Heart left ventricle (tissue), 16 donors: ENCODE measurements at regions not wholly inside any gene's neighbourhood (a gene's known extent, or its start where the extent isn't known, plus 50 kb on each side); places are given as distances from the start of the nearest gene placed in this dataset.

Source experiments
- ATAC-seq, 4 donors: fragments of 200-7000 bp; cut with Tn5 transposase; one replicate each; pipeline ENCODE4 v1.9.1; 2020 to 2022; ENCODE audit warnings: moderate library complexity in 4 of 4, mild to moderate bottlenecking in 3 of 4, moderate number of reproducible peaks in 1 of 4
- DNase-seq, 5 donors: peaks; one replicate each; pipeline ENCODE4 v3.0.0-alpha.2; 2020
- H3K27ac ChIP-seq, 12 donors: fragments of 200-600 bp; sonication (generic) in 4 of 12; one replicate each; pipeline versions ENCODE4 v1.5.0 to v1.8.0; 2016 to 2022; ENCODE audit warnings: mild to moderate bottlenecking in 2 of 12
- H3K27me3 ChIP-seq, 9 donors: fragments of 200-600 bp; sonication (generic) in 2 of 9; one replicate each; pipeline versions ENCODE4 v1.5.1 to v1.8.0; 2016 to 2022; ENCODE audit warnings: mild to moderate bottlenecking in 3 of 9
- H3K36me3 ChIP-seq, 9 donors: fragments of 200-600 bp; sonication (generic) in 2 of 9; one replicate each; pipeline versions ENCODE4 v1.5.0 to v1.8.0; 2018 to 2022; ENCODE audit warnings: mild to moderate bottlenecking in 2 of 9
- H3K4me1 ChIP-seq, 12 donors: fragments of 200-600 bp; sonication (generic) in 4 of 12; one replicate each; pipeline versions ENCODE4 v1.5.0 to v1.8.0; 2016 to 2022; ENCODE audit warnings: mild to moderate bottlenecking in 3 of 12
- H3K4me3 ChIP-seq, 12 donors: fragments of 200-600 bp; sonication (generic) in 4 of 12; one replicate each; pipeline versions ENCODE4 v1.5.0 to v1.8.0; 2017 to 2022; ENCODE audit warnings: mild to moderate bottlenecking in 9 of 12, moderate library complexity in 4 of 12
- H3K9me3 ChIP-seq, 12 donors: fragments of 200-600 bp; sonication (generic) in 4 of 12; one replicate each; pipeline versions ENCODE4 v1.5.0 to v1.8.0; 2016 to 2022; ENCODE audit warnings: mild to moderate bottlenecking in 1 of 12
- POLR2A ChIP-seq, 2 donors: fragments of 450-650 bp; IDR thresholded peaks; one replicate each; pipeline ENCODE4 v1.6.1; 2017; ENCODE audit warnings: antibody characterized with exemption in 2 of 2, mild to moderate bottlenecking in 2 of 2, moderate library complexity in 2 of 2
- WGBS, 4 donors: extraction: QIAGEN DNeasy Blood & Tissue Kit in 2 of 4; methylation state at CpG; one replicate each; pipeline versions ENCODE4 v1.1.5 to v1.1.7; 2013 to 2018; 5-methylcytosine and 5-hydroxymethylcytosine counted together
- intact Hi-C, 10 donors: fragments of 100-400 bp; cut with DNase I; formaldehyde crosslinking; loops; one replicate each; pipeline versions ENCODE4 v1.11.1 to v1.14.2; 2022
- TF ChIP-seq, protein P1 (sequence below), 12 donors: fragments of 200-600 bp; sonication (generic) in 4 of 12; IDR thresholded peaks; one replicate each; pipeline versions ENCODE4 v1.5.0 to v1.8.0; 2018 to 2022; ENCODE audit warnings: antibody characterized with exemption in 12 of 12, mild to moderate bottlenecking in 5 of 12
- donor health status: ischemic (EF 13 %, LVEDD 7.1; RV severe dilation, severe dysfunction).
- donor health status: healthy with polysubstance abuse.
- donor health status: DM: no; HTN: yes; CAD: no.
- donor health status: DM: no; HTN: no; CAD: no.
- donor health status: ischemic (EF 25% LVEDD 6.9; RV normal size, moderate dysfunction).
- donor health status: ischemic (EF 25% LVEDD 5.7; RV mildly dilated, moderate dysfunction).
- donor health status: healthy.
- donor health status: DM: yes; HTN: yes; CAD: no.
- donor health status: ischemic (EF 35%, LVEDD 5.7; RV mildly dilated, moderate dysfunction).
- donor health status: nonischemic (EF 11% LVEDD 7.7; RV severe dilation, severe dysfunction).
- donor health status: DM: yes; HTN: yes; CAD: no.
- donor health status: PGD.
- donor health status: ischemic (EF 29% LVEDD 5.4; RV normal size, mild dysfunction).
- donor health status: nonischemic (EF 23%, LVEDD 6.1; RV moderate dilation, normal function).

GRCh38 chr1:222329493-222330045 is 218.3 kb downstream of the HHIPL2 start:
- H3K9me3 ChIP-seq, result peaks cover 0 to 2% (median 0%) of the 10 kb centered on the region in 12 donors
- H3K4me1 ChIP-seq, result no peaks in the 10 kb centered on the region
- no peak for ATAC-seq
- DNase-seq, result no peak
- intact Hi-C loops, result no loop called here
- 53 to 69% (median 57%) methylated on average over 3 of the region's 3 CpGs for WGBS, 4 donors
- TF ChIP-seq POLR2A (IDR thresholded peaks at IDR 0.05), result no peak
- TF ChIP-seq, protein P1, sequence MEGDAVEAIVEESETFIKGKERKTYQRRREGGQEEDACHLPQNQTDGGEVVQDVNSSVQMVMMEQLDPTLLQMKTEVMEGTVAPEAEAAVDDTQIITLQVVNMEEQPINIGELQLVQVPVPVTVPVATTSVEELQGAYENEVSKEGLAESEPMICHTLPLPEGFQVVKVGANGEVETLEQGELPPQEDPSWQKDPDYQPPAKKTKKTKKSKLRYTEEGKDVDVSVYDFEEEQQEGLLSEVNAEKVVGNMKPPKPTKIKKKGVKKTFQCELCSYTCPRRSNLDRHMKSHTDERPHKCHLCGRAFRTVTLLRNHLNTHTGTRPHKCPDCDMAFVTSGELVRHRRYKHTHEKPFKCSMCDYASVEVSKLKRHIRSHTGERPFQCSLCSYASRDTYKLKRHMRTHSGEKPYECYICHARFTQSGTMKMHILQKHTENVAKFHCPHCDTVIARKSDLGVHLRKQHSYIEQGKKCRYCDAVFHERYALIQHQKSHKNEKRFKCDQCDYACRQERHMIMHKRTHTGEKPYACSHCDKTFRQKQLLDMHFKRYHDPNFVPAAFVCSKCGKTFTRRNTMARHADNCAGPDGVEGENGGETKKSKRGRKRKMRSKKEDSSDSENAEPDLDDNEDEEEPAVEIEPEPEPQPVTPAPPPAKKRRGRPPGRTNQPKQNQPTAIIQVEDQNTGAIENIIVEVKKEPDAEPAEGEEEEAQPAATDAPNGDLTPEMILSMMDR (IDR thresholded peaks at IDR 0.05), result no peak
- no peaks in the 10 kb centered on the region for H3K36me3 ChIP-seq
- no peaks in the 10 kb centered on the region for H3K27me3 ChIP-seq
- H3K27ac ChIP-seq, result no peak overlapping the region
- H3K4me3 ChIP-seq, result no peak overlapping the region

DNA sequence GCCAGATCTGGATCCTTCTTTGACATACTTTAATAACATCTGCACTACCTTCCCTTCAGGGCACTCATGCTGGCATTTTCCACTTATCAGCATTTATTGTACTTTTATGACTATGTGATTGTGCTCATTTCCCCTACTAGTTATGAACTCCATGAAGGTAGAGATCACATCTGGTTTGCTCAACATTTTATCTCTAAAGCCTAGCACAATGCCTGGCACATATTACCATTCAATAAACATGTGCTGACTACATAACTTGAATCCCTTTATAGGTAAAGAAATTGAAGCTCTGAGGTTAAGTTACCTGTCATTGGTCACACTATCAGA is 221.2 kb downstream of the HHIPL2 start:
- H3K27me3 ChIP-seq, result no peaks in the 10 kb centered on the region
- intact Hi-C loops, result no loop called here

GRCh38 chr1:222326006-222326709 is 221.7 kb downstream of the HHIPL2 start:
- Histone ChIP-seq H3K9me3 (no peaks in the 10 kb centered on the region), H3K36me3 (no peaks in the 10 kb centered on the region), H3K4me1 (no peaks in the 10 kb centered on the region), H3K4me3 (no peak overlapping the region), H3K27me3 (no peaks in the 10 kb centered on the region), H3K27ac (no peak overlapping the region)
- DNase-seq, result no peak
- TF ChIP-seq POLR2A (IDR thresholded peaks at IDR 0.05), result no peak
- TF ChIP-seq, protein P1 (IDR thresholded peaks at IDR 0.05), result no peak
- WGBS, 4 donors, result 66 to 82% (median 72%) methylated on average over 3 of the region's 3 CpGs
- intact Hi-C loops, result no loop called here
- no peak for ATAC-seq

More for the DNA sequence above, 221.2 kb downstream of the HHIPL2 start:
- TF ChIP-seq POLR2A (IDR thresholded peaks at IDR 0.05), result no peak
- TF ChIP-seq, protein P1 (IDR thresholded peaks at IDR 0.05), result no peak
- Histone ChIP-seq H3K27ac (no peak overlapping the region), H3K4me3 (no peak overlapping the region), H3K4me1 (no peaks in the 10 kb centered on the region), H3K9me3 (no peaks in the 10 kb centered on the region), H3K36me3 (no peaks in the 10 kb centered on the region)
- ATAC-seq, result no peak
- DNase-seq, result no peak

DNA sequence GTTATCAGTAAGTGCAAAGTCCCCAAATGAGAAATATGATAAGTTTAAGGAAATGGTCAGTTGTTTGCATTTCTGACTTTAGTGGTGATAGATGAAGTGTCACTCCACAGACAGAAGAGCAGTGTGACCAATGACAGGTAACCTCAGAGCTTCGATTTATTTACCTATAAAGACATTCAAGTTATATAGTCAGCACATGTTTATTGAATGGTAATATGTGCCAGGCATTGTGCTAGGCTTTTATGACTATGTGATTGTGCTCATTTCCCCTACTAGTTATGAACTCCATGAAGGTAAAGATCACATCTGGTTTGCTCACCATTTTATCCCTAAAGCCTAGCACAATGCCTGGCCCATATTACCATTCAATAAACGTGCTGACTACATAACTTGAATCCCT is 222.4 kb downstream of the HHIPL2 start:
- no peaks in the 10 kb centered on the region for H3K27me3 ChIP-seq
- H3K36me3 ChIP-seq, result no peaks in the 10 kb centered on the region
- H3K27ac ChIP-seq, result no peak overlapping the region
- WGBS, 4 donors, result 68 to 84% (median 76%) methylated on average over 2 of the region's 2 CpGs
- DNase-seq (no peak), ATAC-seq (no peak)
- TF ChIP-seq, protein P1 (IDR thresholded peaks at IDR 0.05), result no peak
- no peak for TF ChIP-seq POLR2A (IDR thresholded peaks at IDR 0.05)
- no peaks in the 10 kb centered on the region for H3K4me1 ChIP-seq
- H3K9me3 ChIP-seq, result no peaks in the 10 kb centered on the region
- intact Hi-C loops, result no loop called here
- H3K4me3 ChIP-seq, result no peak overlapping the region
